ENCODE measurements at regions not wholly inside any gene's neighbourhood (a gene's known extent, or its start where the extent isn't known, plus 50 kb on each side); places are given as distances from the start of the nearest gene placed in this dataset.

DNA sequence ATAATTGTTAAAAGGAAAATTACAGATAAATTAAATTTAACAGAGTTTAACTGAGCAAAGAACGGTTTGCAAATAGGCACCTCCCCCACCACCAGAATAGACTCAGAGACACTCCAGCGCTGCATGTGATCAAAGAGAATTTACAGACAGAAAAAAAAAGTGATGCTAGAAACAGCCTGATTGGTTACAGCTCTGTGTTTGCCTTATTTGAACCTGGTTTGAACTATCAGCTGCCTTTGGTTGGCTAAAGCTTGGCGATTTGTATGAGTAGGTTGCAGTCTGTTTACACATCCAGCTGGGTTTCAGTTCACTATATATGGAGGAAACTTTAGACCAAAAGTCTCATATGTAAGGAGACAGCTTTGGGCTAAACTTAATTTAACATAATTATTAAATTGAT, 249.1 kb downstream of the ENC1 start:
- no peak for DNase-seq (ENCODE audit: low read depth, low spot score)
- Histone ChIP-seq H3K9ac (ENCODE audit: low read length) (no peak overlapping the region), H3K36me3 (ENCODE audit: control insufficient read depth in 1 of 2, insufficient read depth in 2 of 2, low read length in 2 of 2) (no peaks in the 10 kb centered on the region), H2AFZ (ENCODE audit: low read depth, low read length, poor library complexity, severe bottlenecking) (no peak overlapping the region), H3K79me2 (ENCODE audit: insufficient read depth, low read length) (no peaks in the 10 kb centered on the region), H3K27ac (ENCODE audit: low read depth, low read length) (no peak overlapping the region), H3K27me3 (ENCODE audit: insufficient read depth, low read length) (no peaks in the 10 kb centered on the region), H4K20me1 (ENCODE audit: insufficient read depth) (no peaks in the 10 kb centered on the region), H3K4me3 (replicated peaks in 1 of 2; ENCODE audit: low read depth in 1 of 2, low read length in 2 of 2) (no peak overlapping the region), H3K4me1 (ENCODE audit: control insufficient read depth in 1 of 2, insufficient read depth in 2 of 2, low read length in 2 of 2) (peaks cover 0 to 9% of the 10 kb centered on the region in 2 experiments; a peak in 3 of 4 replicates), H3K9me2 (ENCODE audit: insufficient read depth) (no peaks in the 10 kb centered on the region; the same call in 1 of the 2 replicates), H3K9me3 (ENCODE audit: control insufficient read depth in 1 of 2, insufficient read depth in 1 of 2, low read depth in 1 of 2, low read length in 2 of 2) (no peaks in the 10 kb centered on the region), H3K4me2 (ENCODE audit: low read length) (no peak overlapping the region)
- POLR2A ChIA-PET: no interaction called here
- CTCF ChIA-PET: no interaction called here
- no peak for ATAC-seq
- intact Hi-C loops (cut with micrococcal nuclease): no loop called here
- TF ChIP-seq RAD21 (IDR thresholded peaks at IDR 0.05; ENCODE audit: low read depth) (no peak), SP1 (IDR thresholded peaks at IDR 0.05; ENCODE audit: low read depth) (no peak), JUND (IDR thresholded peaks at IDR 0.05) (no peak), ELF1 (IDR thresholded peaks at IDR 0.05; ENCODE audit: borderline replicate concordance, low read depth) (no peak), SIN3A (IDR thresholded peaks at IDR 0.05; ENCODE audit: low read depth) (no peak), POLR2AphosphoS5 (IDR thresholded peaks at IDR 0.05; ENCODE audit: low read depth, low read length) (no peak), CBX3 (IDR thresholded peaks at IDR 0.05; ENCODE audit: low read depth) (no peak), POLR2A (IDR thresholded peaks at IDR 0.05; ENCODE audit: borderline replicate concordance, extremely low read depth, insufficient read depth, insufficient read length) (no peak), EZH2phosphoT487 (IDR thresholded peaks at IDR 0.05; ENCODE audit: borderline replicate concordance) (no peak), CEBPB (IDR thresholded peaks at IDR 0.05; ENCODE audit: low read depth) (no peak), ZFX (IDR thresholded peaks at IDR 0.05) (no peak), SRF (IDR thresholded peaks at IDR 0.05; ENCODE audit: low read depth) (no peak), EGR1 (IDR thresholded peaks at IDR 0.05; ENCODE audit: low read depth) (no peak), YY1 (IDR thresholded peaks at IDR 0.05; ENCODE audit: extremely low read depth, insufficient replicate concordance, low read depth, low read length) (no peak), TCF7L2 (IDR thresholded peaks at IDR 0.05; ENCODE audit: borderline replicate concordance, extremely low read depth, insufficient read depth, insufficient read length) (no peak)
- TF ChIP-seq, protein P1, sequence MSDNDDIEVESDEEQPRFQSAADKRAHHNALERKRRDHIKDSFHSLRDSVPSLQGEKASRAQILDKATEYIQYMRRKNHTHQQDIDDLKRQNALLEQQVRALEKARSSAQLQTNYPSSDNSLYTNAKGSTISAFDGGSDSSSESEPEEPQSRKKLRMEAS (IDR thresholded peaks at IDR 0.05): no peak
- TF ChIP-seq, protein P2, sequence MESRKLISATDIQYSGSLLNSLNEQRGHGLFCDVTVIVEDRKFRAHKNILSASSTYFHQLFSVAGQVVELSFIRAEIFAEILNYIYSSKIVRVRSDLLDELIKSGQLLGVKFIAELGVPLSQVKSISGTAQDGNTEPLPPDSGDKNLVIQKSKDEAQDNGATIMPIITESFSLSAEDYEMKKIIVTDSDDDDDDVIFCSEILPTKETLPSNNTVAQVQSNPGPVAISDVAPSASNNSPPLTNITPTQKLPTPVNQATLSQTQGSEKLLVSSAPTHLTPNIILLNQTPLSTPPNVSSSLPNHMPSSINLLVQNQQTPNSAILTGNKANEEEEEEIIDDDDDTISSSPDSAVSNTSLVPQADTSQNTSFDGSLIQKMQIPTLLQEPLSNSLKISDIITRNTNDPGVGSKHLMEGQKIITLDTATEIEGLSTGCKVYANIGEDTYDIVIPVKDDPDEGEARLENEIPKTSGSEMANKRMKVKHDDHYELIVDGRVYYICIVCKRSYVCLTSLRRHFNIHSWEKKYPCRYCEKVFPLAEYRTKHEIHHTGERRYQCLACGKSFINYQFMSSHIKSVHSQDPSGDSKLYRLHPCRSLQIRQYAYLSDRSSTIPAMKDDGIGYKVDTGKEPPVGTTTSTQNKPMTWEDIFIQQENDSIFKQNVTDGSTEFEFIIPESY (IDR thresholded peaks at IDR 0.05; ENCODE audit: extremely low read depth, insufficient replicate concordance, low read length): no peak
- TF ChIP-seq, protein P3, sequence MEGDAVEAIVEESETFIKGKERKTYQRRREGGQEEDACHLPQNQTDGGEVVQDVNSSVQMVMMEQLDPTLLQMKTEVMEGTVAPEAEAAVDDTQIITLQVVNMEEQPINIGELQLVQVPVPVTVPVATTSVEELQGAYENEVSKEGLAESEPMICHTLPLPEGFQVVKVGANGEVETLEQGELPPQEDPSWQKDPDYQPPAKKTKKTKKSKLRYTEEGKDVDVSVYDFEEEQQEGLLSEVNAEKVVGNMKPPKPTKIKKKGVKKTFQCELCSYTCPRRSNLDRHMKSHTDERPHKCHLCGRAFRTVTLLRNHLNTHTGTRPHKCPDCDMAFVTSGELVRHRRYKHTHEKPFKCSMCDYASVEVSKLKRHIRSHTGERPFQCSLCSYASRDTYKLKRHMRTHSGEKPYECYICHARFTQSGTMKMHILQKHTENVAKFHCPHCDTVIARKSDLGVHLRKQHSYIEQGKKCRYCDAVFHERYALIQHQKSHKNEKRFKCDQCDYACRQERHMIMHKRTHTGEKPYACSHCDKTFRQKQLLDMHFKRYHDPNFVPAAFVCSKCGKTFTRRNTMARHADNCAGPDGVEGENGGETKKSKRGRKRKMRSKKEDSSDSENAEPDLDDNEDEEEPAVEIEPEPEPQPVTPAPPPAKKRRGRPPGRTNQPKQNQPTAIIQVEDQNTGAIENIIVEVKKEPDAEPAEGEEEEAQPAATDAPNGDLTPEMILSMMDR (IDR thresholded peaks at IDR 0.05 in 2 of 3, conservative IDR thresholded peaks at IDR 0.05 in 1 of 3; ENCODE audit: borderline replicate concordance in 1 of 3, insufficient read depth in 1 of 3, low read depth in 2 of 3, low read length in 2 of 3): no peak
- TF ChIP-seq, protein P4, sequence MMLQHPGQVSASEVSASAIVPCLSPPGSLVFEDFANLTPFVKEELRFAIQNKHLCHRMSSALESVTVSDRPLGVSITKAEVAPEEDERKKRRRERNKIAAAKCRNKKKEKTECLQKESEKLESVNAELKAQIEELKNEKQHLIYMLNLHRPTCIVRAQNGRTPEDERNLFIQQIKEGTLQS (IDR thresholded peaks at IDR 0.05): no peak
- TF ChIP-seq, protein P5, sequence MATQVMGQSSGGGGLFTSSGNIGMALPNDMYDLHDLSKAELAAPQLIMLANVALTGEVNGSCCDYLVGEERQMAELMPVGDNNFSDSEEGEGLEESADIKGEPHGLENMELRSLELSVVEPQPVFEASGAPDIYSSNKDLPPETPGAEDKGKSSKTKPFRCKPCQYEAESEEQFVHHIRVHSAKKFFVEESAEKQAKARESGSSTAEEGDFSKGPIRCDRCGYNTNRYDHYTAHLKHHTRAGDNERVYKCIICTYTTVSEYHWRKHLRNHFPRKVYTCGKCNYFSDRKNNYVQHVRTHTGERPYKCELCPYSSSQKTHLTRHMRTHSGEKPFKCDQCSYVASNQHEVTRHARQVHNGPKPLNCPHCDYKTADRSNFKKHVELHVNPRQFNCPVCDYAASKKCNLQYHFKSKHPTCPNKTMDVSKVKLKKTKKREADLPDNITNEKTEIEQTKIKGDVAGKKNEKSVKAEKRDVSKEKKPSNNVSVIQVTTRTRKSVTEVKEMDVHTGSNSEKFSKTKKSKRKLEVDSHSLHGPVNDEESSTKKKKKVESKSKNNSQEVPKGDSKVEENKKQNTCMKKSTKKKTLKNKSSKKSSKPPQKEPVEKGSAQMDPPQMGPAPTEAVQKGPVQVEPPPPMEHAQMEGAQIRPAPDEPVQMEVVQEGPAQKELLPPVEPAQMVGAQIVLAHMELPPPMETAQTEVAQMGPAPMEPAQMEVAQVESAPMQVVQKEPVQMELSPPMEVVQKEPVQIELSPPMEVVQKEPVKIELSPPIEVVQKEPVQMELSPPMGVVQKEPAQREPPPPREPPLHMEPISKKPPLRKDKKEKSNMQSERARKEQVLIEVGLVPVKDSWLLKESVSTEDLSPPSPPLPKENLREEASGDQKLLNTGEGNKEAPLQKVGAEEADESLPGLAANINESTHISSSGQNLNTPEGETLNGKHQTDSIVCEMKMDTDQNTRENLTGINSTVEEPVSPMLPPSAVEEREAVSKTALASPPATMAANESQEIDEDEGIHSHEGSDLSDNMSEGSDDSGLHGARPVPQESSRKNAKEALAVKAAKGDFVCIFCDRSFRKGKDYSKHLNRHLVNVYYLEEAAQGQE (IDR thresholded peaks at IDR 0.05; ENCODE audit: low read depth): no peak
- RAD21 ChIA-PET (ENCODE audit: low non-redundant PET in 1 of 2, low total read pairs in 2 of 2, uncharacterized antibody in 2 of 2, unreplicated experiment in 2 of 2): no interaction called here
- BruUV-seq (replicated peaks): no TSS peak
